Left colon (tissue), 2 donors: ENCODE measurements at regions not wholly inside any gene's neighbourhood (a gene's known extent, or its start where the extent isn't known, plus 50 kb on each side); places are given as distances from the start of the nearest gene placed in this dataset.
A peak's percentile ranks its signal among the peaks of the same experiment; 100 is the strongest.

Experiments
- ATAC-seq: fragments of 200-7000 bp; cut with Tn5 transposase; one replicate; pipeline ENCODE4 v1.9.1; 2020; ENCODE audit warnings: mild to moderate bottlenecking, moderate library complexity
- DNase-seq, 2 donors: peaks; one replicate each; pipeline ENCODE4 v3.0.0-alpha.2; 2020
- intact Hi-C, 2 donors: fragments of 100-400 bp; cut with DNase I in 1 of 2; cut with micrococcal nuclease in 1 of 2; formaldehyde crosslinking; loops; one replicate each; pipeline versions ENCODE4 v1.11.2 to v1.14.0; 2022; cut with DNase I, micrococcal nuclease
- donor health status: DM: no; HTN: no; CAD: no.
- donor health status: DM: yes; HTN: yes; CAD: no.

- ATAC-seq: no peak
- no peak for DNase-seq
- intact Hi-C loops: no loop called here
Measured at GRCh38 chr6:140051521-140052512, 677.4 kb upstream of the CITED2 start.

GRCh38 chr6:140050101-140050995 is 675.9 kb upstream of the CITED2 start:
- ATAC-seq (no peak), DNase-seq (no peak)
- intact Hi-C loops: no loop called here

GRCh38 chr6:140049251-140049650 is 674.8 kb upstream of the CITED2 start:
- DNase-seq (no peak), ATAC-seq (no peak)
- intact Hi-C loops: no loop called here

- ATAC-seq: no peak
- no peak for DNase-seq
- intact Hi-C loops: no loop called here
Measured at GRCh38 chr6:140048202-140048790, 673.8 kb upstream of the CITED2 start.

GRCh38 chr6:140047321-140047720 is 672.9 kb upstream of the CITED2 start:
- DNase-seq (no peak), ATAC-seq (no peak)
- intact Hi-C loops: no loop called here

- ATAC-seq (no peak), DNase-seq (no peak)
- intact Hi-C loops: no loop called here
Measured at GRCh38 chr6:140046016-140046632, 671.7 kb upstream of the CITED2 start.

GRCh38 chr6:140045116-140045515 is 670.7 kb upstream of the CITED2 start:
- intact Hi-C loops: no loop called here
- DNase-seq (no peak), ATAC-seq (no peak)

- DNase-seq: no peak
- no peak for ATAC-seq
- intact Hi-C loops: no loop called here
Measured at GRCh38 chr6:140044626-140045025, 670.2 kb upstream of the CITED2 start.

- DNase-seq (no peak), ATAC-seq (peak; percentile 24)
- intact Hi-C loops: no loop called here
Measured at GRCh38 chr6:140043762-140044378, 669.4 kb upstream of the CITED2 start.

- intact Hi-C loops: no loop called here
- DNase-seq (no peak), ATAC-seq (peak; percentile 37)
Measured at GRCh38 chr6:140043357-140043756, 668.9 kb upstream of the CITED2 start.

- intact Hi-C loops: no loop called here
- DNase-seq: no peak
Measured at GRCh38 chr6:140041571-140042332, 667.3 kb upstream of the CITED2 start.

GRCh38 chr6:140041056-140041455 is 666.6 kb upstream of the CITED2 start:
- intact Hi-C loops: no loop called here
- no peak for DNase-seq
- ATAC-seq: no peak

More at GRCh38 chr6:140041571-140042332, 667.3 kb upstream of the CITED2 start:
- ATAC-seq: no peak

- intact Hi-C loops: no loop called here
- ATAC-seq: no peak
Measured at GRCh38 chr6:140040396-140040795, 665.9 kb upstream of the CITED2 start.

GRCh38 chr6:140039364-140039763 is 664.9 kb upstream of the CITED2 start:
- ATAC-seq (no peak), DNase-seq (no peak)
- intact Hi-C loops: no loop called here

More at GRCh38 chr6:140040396-140040795, 665.9 kb upstream of the CITED2 start:
- DNase-seq: no peak

- no peak for DNase-seq
- no peak for ATAC-seq
- intact Hi-C loops: no loop called here
Measured at GRCh38 chr6:140036196-140036595, 661.7 kb upstream of the CITED2 start.

GRCh38 chr6:140032189-140032588 is 657.7 kb upstream of the CITED2 start:
- intact Hi-C loops: no loop called here
- DNase-seq (no peak), ATAC-seq (no peak)

- ATAC-seq (no peak), DNase-seq (no peak)
- intact Hi-C loops: no loop called here
Measured at GRCh38 chr6:140029551-140029950, 655.1 kb upstream of the CITED2 start.

GRCh38 chr6:140027219-140027618 is 652.8 kb upstream of the CITED2 start:
- ATAC-seq (no peak), DNase-seq (no peak)
- intact Hi-C loops: no loop called here
